ENCODE measurements at regions not wholly inside any gene's neighbourhood (a gene's known extent, or its start where the extent isn't known, plus 50 kb on each side); places are given as distances from the start of the nearest gene placed in this dataset.

GRCh38 chr11:134764367-134764766 is 352.3 kb upstream of the B3GAT1 start:
- TF ChIP-seq CTCF (IDR thresholded peaks at IDR 0.05 in 4 of 5, conservative IDR thresholded peaks at IDR 0.05 in 1 of 5) (no peak), POLR2A (IDR thresholded peaks at IDR 0.05) (no peak)
